HL-60 (cell line): ENCODE measurements at regions not wholly inside any gene's neighbourhood (a gene's known extent, or its start where the extent isn't known, plus 50 kb on each side); places are given as distances from the start of the nearest gene placed in this dataset.
"Not testable (repeated sequence)": the region's sequence is repeated elsewhere in the genome, so short reads cannot be mapped to it uniquely, and the experiment has no call there.

Experiments
- DNase-seq, 2 experiments: peaks; one replicate each; pipeline ENCODE4 v3.0.0-alpha.2; 2010 to 2020; ENCODE audit warnings: low read depth in 1 of 2, low spot score in 1 of 2
- H3K27ac ChIP-seq: fragments of 250-450 bp; sonication (Bioruptor Pico); replicated peaks from 2 replicates; pipeline ENCODE4 v1.5.1; 2020; ENCODE audit warnings: mild to moderate bottlenecking, moderate library complexity
- H3K27me3 ChIP-seq: fragments of 250-450 bp; sonication (Bioruptor Pico); 2 replicates; pipeline ENCODE4 v1.5.1; 2021; ENCODE audit warnings: mild to moderate bottlenecking, moderate library complexity; ENCODE audit not compliant: insufficient read depth, poor library complexity, severe bottlenecking
- H3K4me3 ChIP-seq: replicated peaks from 2 replicates; pipeline ENCODE4 v1.5.1; 2011; ENCODE audit warnings: mild to moderate bottlenecking, control low read depth, low read length; ENCODE audit not compliant: insufficient read depth
- CTCF ChIP-seq: IDR thresholded peaks from one replicate; pipeline ENCODE4 v1.5.1; 2011; ENCODE audit warnings: low read length, control low read depth, inconsistent platforms; ENCODE audit not compliant: insufficient read depth
- GABPA ChIP-seq: IDR thresholded peaks from 2 replicates; pipeline ENCODE4 v1.6.1; 2012; ENCODE audit warnings: low read depth
- POLR2AphosphoS5 ChIP-seq: IDR thresholded peaks from 2 replicates; pipeline ENCODE4 v1.6.1; 2012; ENCODE audit warnings: low read depth
- REST ChIP-seq: IDR thresholded peaks from 2 replicates; pipeline ENCODE4 v1.6.1; 2012; ENCODE audit warnings: low read depth; ENCODE audit not compliant: insufficient replicate concordance
- SPI1 ChIP-seq: IDR thresholded peaks from 2 replicates; pipeline ENCODE4 v1.6.1; 2012; ENCODE audit warnings: low read depth, mild to moderate bottlenecking, borderline replicate concordance

- no peak for DNase-seq
- TF ChIP-seq REST (no peak), CTCF (no peak), SPI1 (no peak), GABPA (no peak), POLR2AphosphoS5 (no peak)
- no peak overlapping the region for H3K4me3 ChIP-seq
Measured at GRCh38 chr5:163321511-163321910, 115.9 kb upstream of the CCNG1 start.

GRCh38 chr5:163330723-163331668, 106.4 kb upstream of the CCNG1 start:
- Histone ChIP-seq H3K27ac (no peak overlapping the region), H3K4me3 (no peak overlapping the region), H3K27me3 (no peaks in the 10 kb centered on the region)
- DNase-seq = no peak
- TF ChIP-seq GABPA (no peak), REST (no peak), CTCF (no peak), POLR2AphosphoS5 (no peak), SPI1 (no peak)

More at GRCh38 chr5:163321511-163321910, 115.9 kb upstream of the CCNG1 start:
- no peak overlapping the region for H3K27ac ChIP-seq
- H3K27me3 ChIP-seq = no peaks in the 10 kb centered on the region

GRCh38 chr5:163336074-163336473, 101.3 kb upstream of the CCNG1 start:
- not testable (repeated sequence) for H3K4me3 ChIP-seq, H3K27ac ChIP-seq, DNase-seq, H3K27me3 ChIP-seq

- no peak for TF ChIP-seq GABPA
- TF ChIP-seq REST = no peak
- TF ChIP-seq SPI1 = no peak
- TF ChIP-seq CTCF = no peak
- no peak for TF ChIP-seq POLR2AphosphoS5
Measured at GRCh38 chr5:163339148-163339547, 98.2 kb upstream of the CCNG1 start.

GRCh38 chr5:163340378-163340777, 97.0 kb upstream of the CCNG1 start:
- not testable (repeated sequence) for H3K4me3 ChIP-seq, H3K27ac ChIP-seq, H3K27me3 ChIP-seq, DNase-seq

More at GRCh38 chr5:163339148-163339547, 98.2 kb upstream of the CCNG1 start:
- no peaks in the 10 kb centered on the region for H3K27me3 ChIP-seq
- H3K4me3 ChIP-seq = no peak overlapping the region
- H3K27ac ChIP-seq = no peak overlapping the region
- DNase-seq = no peak
